ENCODE measurements at regions not wholly inside any gene's neighbourhood (a gene's known extent, or its start where the extent isn't known, plus 50 kb on each side); places are given as distances from the start of the nearest gene placed in this dataset.
"Not testable (repeated sequence)": the region's sequence is repeated elsewhere in the genome, so short reads cannot be mapped to it uniquely, and the experiment has no call there.

GRCh38 chr2:14451312-14451711 is 181.2 kb upstream of the LRATD1 start:
- in situ Hi-C loops (cut with MboI; ENCODE audit: low sequenced_read_pairs): no loop called here

- in situ Hi-C loops (cut with MboI; ENCODE audit: low sequenced_read_pairs): no loop called here
Observed at GRCh38 chr2:14454202-14454601, 178.3 kb upstream of the LRATD1 start.

- in situ Hi-C loops (cut with MboI; ENCODE audit: low sequenced_read_pairs): no loop called here
Observed at GRCh38 chr2:14459786-14460325, 172.7 kb upstream of the LRATD1 start.

GRCh38 chr2:14475994-14476393 is 156.5 kb upstream of the LRATD1 start:
- in situ Hi-C loops (cut with MboI; ENCODE audit: low sequenced_read_pairs): no loop called here

- in situ Hi-C loops (cut with MboI; ENCODE audit: low sequenced_read_pairs): no loop called here
Observed at GRCh38 chr2:14479486-14479885, 153.0 kb upstream of the LRATD1 start.

- in situ Hi-C loops (cut with MboI; ENCODE audit: low sequenced_read_pairs): no loop called here
Observed at GRCh38 chr2:14480120-14480519, 152.4 kb upstream of the LRATD1 start.

- in situ Hi-C loops (cut with MboI; ENCODE audit: low sequenced_read_pairs): no loop called here
Observed at GRCh38 chr2:14480906-14481305, 151.6 kb upstream of the LRATD1 start.

GRCh38 chr2:14492920-14493503 is 139.5 kb upstream of the LRATD1 start:
- in situ Hi-C loops (cut with MboI; ENCODE audit: low sequenced_read_pairs): no loop called here

GRCh38 chr2:14494759-14495158 is 137.8 kb upstream of the LRATD1 start:
- in situ Hi-C loops (cut with MboI; ENCODE audit: low sequenced_read_pairs): no loop called here

GRCh38 chr2:14501061-14501460 is 131.5 kb upstream of the LRATD1 start:
- in situ Hi-C loops (cut with MboI; ENCODE audit: low sequenced_read_pairs): no loop called here

GRCh38 chr2:14506955-14507354 is 125.6 kb upstream of the LRATD1 start:
- in situ Hi-C loops (cut with MboI; ENCODE audit: low sequenced_read_pairs): not testable (repeated sequence)

- in situ Hi-C loops (cut with MboI; ENCODE audit: low sequenced_read_pairs): no loop called here
Observed at GRCh38 chr2:14511541-14511940, 121.0 kb upstream of the LRATD1 start.

GRCh38 chr2:14513903-14514302 is 118.6 kb upstream of the LRATD1 start:
- in situ Hi-C loops (cut with MboI; ENCODE audit: low sequenced_read_pairs): no loop called here

GRCh38 chr2:14516844-14517243 is 115.7 kb upstream of the LRATD1 start:
- in situ Hi-C loops (cut with MboI; ENCODE audit: low sequenced_read_pairs): no loop called here

GRCh38 chr2:14517731-14518130 is 114.8 kb upstream of the LRATD1 start:
- in situ Hi-C loops (cut with MboI; ENCODE audit: low sequenced_read_pairs): no loop called here

GRCh38 chr2:14520385-14520945 is 112.1 kb upstream of the LRATD1 start:
- in situ Hi-C loops (cut with MboI; ENCODE audit: low sequenced_read_pairs): no loop called here

- in situ Hi-C loops (cut with MboI; ENCODE audit: low sequenced_read_pairs): no loop called here
Observed at GRCh38 chr2:14524041-14524802, 108.3 kb upstream of the LRATD1 start.

GRCh38 chr2:14524803-14525080 is 107.8 kb upstream of the LRATD1 start:
- in situ Hi-C loops (cut with MboI; ENCODE audit: low sequenced_read_pairs): no loop called here

GRCh38 chr2:14530506-14530905 is 102.0 kb upstream of the LRATD1 start:
- in situ Hi-C loops (cut with MboI; ENCODE audit: low sequenced_read_pairs): no loop called here

GRCh38 chr2:14533131-14533757 is 99.3 kb upstream of the LRATD1 start:
- in situ Hi-C loops (cut with MboI; ENCODE audit: low sequenced_read_pairs): no loop called here

GRCh38 chr2:14535156-14535555 is 97.4 kb upstream of the LRATD1 start:
- in situ Hi-C loops (cut with MboI; ENCODE audit: low sequenced_read_pairs): no loop called here

GRCh38 chr2:14536976-14537375 is 95.5 kb upstream of the LRATD1 start:
- in situ Hi-C loops (cut with MboI; ENCODE audit: low sequenced_read_pairs): no loop called here

Measured in HL-60/S4 treated with retinoic acid at 250 ng/mL for 4 days and 3 days (cell line).